ENCODE measurements at regions not wholly inside any gene's neighbourhood (a gene's known extent, or its start where the extent isn't known, plus 50 kb on each side); places are given as distances from the start of the nearest gene placed in this dataset.

DNA sequence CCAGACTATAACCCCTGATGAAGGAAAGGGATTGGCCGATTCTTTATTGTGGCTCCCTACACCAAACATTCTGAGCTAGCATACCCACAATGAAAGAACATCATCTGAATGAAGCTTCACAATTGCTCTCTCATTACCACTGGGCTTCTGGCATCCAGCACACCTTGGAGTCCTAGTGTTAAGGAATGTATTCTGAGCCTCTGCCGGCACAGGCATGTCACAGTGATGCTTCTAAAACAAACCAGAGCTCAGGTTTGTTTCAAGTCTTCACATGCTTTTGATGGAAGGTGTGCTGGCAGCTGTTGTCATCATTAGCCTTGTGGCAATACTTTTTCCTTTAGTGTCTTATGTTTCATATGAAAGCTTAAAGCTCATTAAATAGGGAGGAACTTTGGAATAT is 76.3 kb upstream of the RBBP8 start:
- Histone ChIP-seq H3F3A (ENCODE audit: insufficient read depth) (no peaks in the 10 kb centered on the region), H3K4me2 (ENCODE audit: low read depth, low read length, poor library complexity, severe bottlenecking) (no peak overlapping the region), H3K9me2 (replicated peaks; ENCODE audit: insufficient read depth, low read length) (no peaks in the 10 kb centered on the region)

GRCh38 chr18:22858121-22858520 is 75.0 kb upstream of the RBBP8 start:
- Histone ChIP-seq H2AFZ (ENCODE audit: low read depth, low read length, severe bottlenecking) (no peak overlapping the region), H3K4me3 (ENCODE audit: insufficient read depth, low read length, poor library complexity, severe bottlenecking) (no peak overlapping the region), H3K27ac (ENCODE audit: low read depth, low read length) (no peak overlapping the region), H3K9me2 (replicated peaks; ENCODE audit: insufficient read depth, low read length) (no peaks in the 10 kb centered on the region), H3F3A (ENCODE audit: insufficient read depth) (no peaks in the 10 kb centered on the region), H3K9me3 (ENCODE audit: insufficient read depth, low read length) (no peaks in the 10 kb centered on the region), H3K4me2 (ENCODE audit: low read depth, low read length, poor library complexity, severe bottlenecking) (no peak overlapping the region), H4K20me1 (ENCODE audit: low read depth, low read length) (no peaks in the 10 kb centered on the region), H3K79me2 (ENCODE audit: insufficient read depth, low read length) (no peaks in the 10 kb centered on the region), H3K9ac (ENCODE audit: low read length) (no peak overlapping the region), H3K27me3 (ENCODE audit: low read length) (no peaks in the 10 kb centered on the region), H3K36me3 (ENCODE audit: low read length) (no peaks in the 10 kb centered on the region)
- TF ChIP-seq CTCF (IDR thresholded peaks at IDR 0.05; ENCODE audit: insufficient read depth, low read length, poor library complexity, severe bottlenecking) (no peak), EZH2phosphoT487 (conservative IDR thresholded peaks at IDR 0.05; ENCODE audit: low read length) (no peak)

More for the DNA sequence above, 76.3 kb upstream of the RBBP8 start:
- TF ChIP-seq EZH2phosphoT487 (conservative IDR thresholded peaks at IDR 0.05; ENCODE audit: low read length) (no peak), CTCF (IDR thresholded peaks at IDR 0.05; ENCODE audit: insufficient read depth, low read length, poor library complexity, severe bottlenecking) (no peak)
- H2AFZ ChIP-seq (ENCODE audit: low read depth, low read length, severe bottlenecking) = no peak overlapping the region
- H3K9me3 ChIP-seq (ENCODE audit: insufficient read depth, low read length) = no peaks in the 10 kb centered on the region
- H3K9ac ChIP-seq (ENCODE audit: low read length) = no peak overlapping the region
- H4K20me1 ChIP-seq (ENCODE audit: low read depth, low read length) = no peaks in the 10 kb centered on the region
- no peaks in the 10 kb centered on the region for H3K36me3 ChIP-seq (ENCODE audit: low read length)
- no peak overlapping the region for H3K27ac ChIP-seq (ENCODE audit: low read depth, low read length)
- no peaks in the 10 kb centered on the region for H3K27me3 ChIP-seq (ENCODE audit: low read length)
- no peaks in the 10 kb centered on the region for H3K79me2 ChIP-seq (ENCODE audit: insufficient read depth, low read length)
- no peak overlapping the region for H3K4me3 ChIP-seq (ENCODE audit: insufficient read depth, low read length, poor library complexity, severe bottlenecking)

- no peak overlapping the region for H3K9ac ChIP-seq (ENCODE audit: low read length)
Measured at GRCh38 chr18:22860807-22861206, 72.3 kb upstream of the RBBP8 start.

More at GRCh38 chr18:22860807-22861206, 72.3 kb upstream of the RBBP8 start:
- H3K27me3 ChIP-seq (ENCODE audit: low read length) = no peaks in the 10 kb centered on the region
- no peaks in the 10 kb centered on the region for H3K9me3 ChIP-seq (ENCODE audit: insufficient read depth, low read length)
- H3K36me3 ChIP-seq (ENCODE audit: low read length) = no peaks in the 10 kb centered on the region
- no peaks in the 10 kb centered on the region for H3F3A ChIP-seq (ENCODE audit: insufficient read depth)
- H3K79me2 ChIP-seq (ENCODE audit: insufficient read depth, low read length) = no peaks in the 10 kb centered on the region
- no peak overlapping the region for H3K4me3 ChIP-seq (ENCODE audit: insufficient read depth, low read length, poor library complexity, severe bottlenecking)
- H3K9me2 ChIP-seq (replicated peaks; ENCODE audit: insufficient read depth, low read length) = no peaks in the 10 kb centered on the region
- no peak overlapping the region for H2AFZ ChIP-seq (ENCODE audit: low read depth, low read length, severe bottlenecking)
- no peak overlapping the region for H3K27ac ChIP-seq (ENCODE audit: low read depth, low read length)
- H4K20me1 ChIP-seq (ENCODE audit: low read depth, low read length) = no peaks in the 10 kb centered on the region
- H3K4me2 ChIP-seq (ENCODE audit: low read depth, low read length, poor library complexity, severe bottlenecking) = no peak overlapping the region
- no peak for TF ChIP-seq CTCF (IDR thresholded peaks at IDR 0.05; ENCODE audit: insufficient read depth, low read length, poor library complexity, severe bottlenecking)
- no peak for TF ChIP-seq EZH2phosphoT487 (conservative IDR thresholded peaks at IDR 0.05; ENCODE audit: low read length)
